Type B pancreatic cell (in vitro differentiated cells): ENCODE measurements at regions not wholly inside any gene's neighbourhood (a gene's known extent, or its start where the extent isn't known, plus 50 kb on each side); places are given as distances from the start of the nearest gene placed in this dataset.

Source experiments
- DNase-seq: peaks from one replicate; pipeline ENCODE4 v3.0.0; 2021; ENCODE audit warnings: mixed read lengths; ENCODE audit not compliant: unreplicated experiment; ENCODE audit errors: extremely low spot score
- H3K27ac Mint-ChIP-seq: 2 replicates; pipeline ENCODE4 v1.8.0; 2021; ENCODE audit warnings: mild to moderate bottlenecking, mixed read lengths
- H3K27me3 Mint-ChIP-seq: 2 replicates; pipeline ENCODE4 v1.8.0; 2021; ENCODE audit warnings: mixed read lengths
- H3K36me3 Mint-ChIP-seq: 2 replicates; pipeline ENCODE4 v1.8.0; 2021; ENCODE audit warnings: mixed read lengths
- H3K4me1 Mint-ChIP-seq: one replicate; pipeline ENCODE4 v1.8.0; 2021; ENCODE audit warnings: mixed read lengths; ENCODE audit not compliant: unreplicated experiment
- H3K4me3 Mint-ChIP-seq: 2 replicates; pipeline ENCODE4 v1.8.0; 2021; ENCODE audit warnings: mild to moderate bottlenecking, mixed read lengths
- H3K9me3 Mint-ChIP-seq: 2 replicates; pipeline ENCODE4 v1.8.0; 2021; ENCODE audit warnings: mixed read lengths
- CTCF ChIP-seq: fragments of 200-600 bp; sonication (generic); conservative IDR thresholded peaks from 2 replicates; pipeline ENCODE4 v1.5.0; 2021; ENCODE audit warnings: antibody characterized with exemption, mild to moderate bottlenecking

- Mint-ChIP-seq H3K36me3 (no peaks in the 10 kb centered on the region), H3K27ac (no peak overlapping the region), H3K4me3 (no peak overlapping the region), H3K27me3 (no peaks in the 10 kb centered on the region), H3K9me3 (no peaks in the 10 kb centered on the region), H3K4me1 (no peaks in the 10 kb centered on the region)
- DNase-seq: no peak
- TF ChIP-seq CTCF: no peak
Measured at GRCh38 chr3:86282106-86282787, 708.7 kb downstream of the VGLL3 start.

- Mint-ChIP-seq H3K27me3 (no peaks in the 10 kb centered on the region), H3K4me1 (no peaks in the 10 kb centered on the region), H3K36me3 (no peaks in the 10 kb centered on the region), H3K9me3 (no peaks in the 10 kb centered on the region), H3K4me3 (no peak overlapping the region), H3K27ac (no peak overlapping the region)
- no peak for DNase-seq
- no peak for TF ChIP-seq CTCF
Measured at GRCh38 chr3:86269364-86270155, 721.4 kb downstream of the VGLL3 start.

DNA sequence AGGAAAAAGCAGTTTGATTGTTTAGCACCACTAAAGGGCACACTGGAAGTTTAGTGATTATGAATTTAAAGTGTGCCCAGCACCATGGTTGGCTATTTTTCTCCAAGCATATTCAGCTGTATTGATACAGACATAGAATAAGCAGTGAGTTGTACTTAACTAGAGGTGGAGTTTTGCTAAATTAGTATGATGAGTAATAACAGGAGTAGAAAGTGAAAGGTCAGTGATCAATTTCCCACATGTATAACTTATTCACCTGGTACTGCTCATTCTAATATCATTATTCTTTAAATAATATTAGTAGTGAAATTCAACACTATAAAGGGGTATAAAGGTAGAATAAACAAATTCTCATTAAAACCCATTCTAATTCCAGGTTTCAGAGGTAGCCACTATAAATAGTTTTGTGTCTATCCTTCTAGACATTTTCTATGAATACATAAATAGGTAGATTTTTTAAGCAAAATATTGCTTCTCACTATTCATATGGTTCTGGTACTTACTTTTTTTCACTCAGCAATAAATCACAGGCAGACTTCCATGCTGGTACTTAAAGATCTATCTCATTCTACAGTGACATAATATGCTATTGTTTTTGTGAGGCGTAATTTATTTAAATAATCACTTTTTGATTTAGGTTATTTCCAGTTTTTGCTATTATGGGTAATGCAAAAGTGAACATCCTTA, 732.9 kb downstream of the VGLL3 start:
- no peaks in the 10 kb centered on the region for H3K27me3 Mint-ChIP-seq

DNA sequence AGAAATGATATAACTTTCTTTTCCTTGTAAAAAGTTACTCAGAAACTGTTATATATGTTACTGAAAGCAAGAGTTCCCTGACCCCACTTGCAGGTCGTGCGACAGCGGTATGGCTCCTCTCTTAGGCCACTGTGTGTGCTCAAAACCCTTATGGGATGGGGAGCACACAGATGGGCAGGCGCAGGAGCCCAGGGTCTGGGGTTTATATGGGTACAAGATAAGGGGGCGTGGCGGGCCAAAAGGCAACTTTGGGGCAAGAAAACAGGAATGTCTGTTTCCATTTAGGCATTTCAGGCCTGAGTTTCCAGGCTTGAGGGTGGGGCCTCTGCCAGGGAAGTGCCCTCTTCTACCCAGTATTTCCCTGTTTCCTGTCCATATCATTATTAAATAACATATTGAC, 736.5 kb downstream of the VGLL3 start:
- Mint-ChIP-seq H3K9me3 (peaks cover 3% of the 10 kb centered on the region), H3K4me3 (no peak overlapping the region), H3K36me3 (no peaks in the 10 kb centered on the region), H3K4me1 (no peaks in the 10 kb centered on the region), H3K27me3 (no peaks in the 10 kb centered on the region), H3K27ac (no peak overlapping the region)
- DNase-seq: no peak
- no peak for TF ChIP-seq CTCF

More for the DNA sequence above, 732.9 kb downstream of the VGLL3 start:
- no peaks in the 10 kb centered on the region for H3K36me3 Mint-ChIP-seq
- H3K4me3 Mint-ChIP-seq: no peak overlapping the region
- no peak for TF ChIP-seq CTCF
- DNase-seq: no peak
- no peaks in the 10 kb centered on the region for H3K9me3 Mint-ChIP-seq
- no peaks in the 10 kb centered on the region for H3K4me1 Mint-ChIP-seq
- H3K27ac Mint-ChIP-seq: no peak overlapping the region

GRCh38 chr3:86251781-86252180, 739.2 kb downstream of the VGLL3 start:
- H3K36me3 Mint-ChIP-seq: no peaks in the 10 kb centered on the region
- no peaks in the 10 kb centered on the region for H3K27me3 Mint-ChIP-seq
- no peak overlapping the region for H3K4me3 Mint-ChIP-seq
- H3K9me3 Mint-ChIP-seq: peaks cover 6% of the 10 kb centered on the region
- no peak for DNase-seq
- no peak for TF ChIP-seq CTCF
- H3K4me1 Mint-ChIP-seq: no peaks in the 10 kb centered on the region
- no peak overlapping the region for H3K27ac Mint-ChIP-seq
